Adipocyte (in vitro differentiated cells): ENCODE measurements at regions not wholly inside any gene's neighbourhood (a gene's known extent, or its start where the extent isn't known, plus 50 kb on each side); places are given as distances from the start of the nearest gene placed in this dataset.

Experiments used
- DNase-seq: peaks from one replicate; pipeline ENCODE4 v3.0.0-alpha.2; 2015; ENCODE audit warnings: low read depth
- H3K27me3 ChIP-seq: replicated peaks from 2 replicates; pipeline ENCODE4 v1.7.0; 2013; ENCODE audit warnings: mild to moderate bottlenecking, low read length, moderate library complexity; ENCODE audit not compliant: control insufficient read depth, insufficient read depth
- H3K36me3 ChIP-seq: 2 replicates; pipeline ENCODE4 v1.7.0; 2013; ENCODE audit warnings: low read length, mild to moderate bottlenecking, moderate library complexity; ENCODE audit not compliant: control insufficient read depth, insufficient read depth, severe bottlenecking
- H3K4me1 ChIP-seq: 2 replicates; pipeline ENCODE4 v1.7.0; 2013; ENCODE audit warnings: mild to moderate bottlenecking, low read length, moderate library complexity; ENCODE audit not compliant: control insufficient read depth, insufficient read depth
- H3K4me3 ChIP-seq: 2 replicates; pipeline ENCODE4 v1.7.0; 2013; ENCODE audit warnings: mild to moderate bottlenecking, low read length, moderate library complexity
- H3K9ac ChIP-seq: 2 replicates; pipeline ENCODE4 v1.7.0; 2013; ENCODE audit warnings: mild to moderate bottlenecking, low read length, moderate library complexity
- H3K9me3 ChIP-seq: 2 replicates; pipeline ENCODE4 v1.7.0; 2013; ENCODE audit warnings: mild to moderate bottlenecking, low read length, moderate library complexity; ENCODE audit not compliant: control insufficient read depth

- Histone ChIP-seq H3K9me3 (no peaks in the 10 kb centered on the region), H3K4me1 (peaks cover 3% of the 10 kb centered on the region), H3K9ac (no peak overlapping the region), H3K4me3 (no peak overlapping the region), H3K27me3 (no peaks in the 10 kb centered on the region), H3K36me3 (no peaks in the 10 kb centered on the region)
- no peak for DNase-seq
Measured at GRCh38 chr1:187958207-187958606, 1129.5 kb downstream of the PLA2G4A start.

GRCh38 chr1:187959062-187959461 lies 1130.3 kb downstream of the PLA2G4A start:
- peaks cover 3% of the 10 kb centered on the region for H3K4me1 ChIP-seq
- no peak overlapping the region for H3K9ac ChIP-seq
- no peaks in the 10 kb centered on the region for H3K36me3 ChIP-seq
- H3K9me3 ChIP-seq: no peaks in the 10 kb centered on the region
- H3K4me3 ChIP-seq: no peak overlapping the region
- no peak for DNase-seq
- H3K27me3 ChIP-seq: no peaks in the 10 kb centered on the region

GRCh38 chr1:187960125-187960638 lies 1131.4 kb downstream of the PLA2G4A start:
- H3K27me3 ChIP-seq: no peaks in the 10 kb centered on the region
- DNase-seq: no peak
- H3K9me3 ChIP-seq: no peaks in the 10 kb centered on the region
- H3K4me1 ChIP-seq: peaks cover 3% of the 10 kb centered on the region
- no peak overlapping the region for H3K9ac ChIP-seq
- no peak overlapping the region for H3K4me3 ChIP-seq
- no peaks in the 10 kb centered on the region for H3K36me3 ChIP-seq

- Histone ChIP-seq H3K4me1 (peaks cover 3% of the 10 kb centered on the region), H3K36me3 (no peaks in the 10 kb centered on the region), H3K9me3 (no peaks in the 10 kb centered on the region), H3K9ac (no peak overlapping the region), H3K27me3 (no peaks in the 10 kb centered on the region), H3K4me3 (no peak overlapping the region)
- no peak for DNase-seq
Measured at GRCh38 chr1:187961895-187962294, 1133.1 kb downstream of the PLA2G4A start.

GRCh38 chr1:187971851-187972250 lies 1143.1 kb downstream of the PLA2G4A start:
- Histone ChIP-seq H3K4me1 (no peaks in the 10 kb centered on the region), H3K36me3 (no peaks in the 10 kb centered on the region), H3K4me3 (no peak overlapping the region), H3K9ac (no peak overlapping the region), H3K9me3 (no peaks in the 10 kb centered on the region), H3K27me3 (no peaks in the 10 kb centered on the region)
- no peak for DNase-seq

- DNase-seq: no peak
- no peaks in the 10 kb centered on the region for H3K4me1 ChIP-seq
- no peaks in the 10 kb centered on the region for H3K27me3 ChIP-seq
- H3K9me3 ChIP-seq: no peaks in the 10 kb centered on the region
- no peaks in the 10 kb centered on the region for H3K36me3 ChIP-seq
- no peak overlapping the region for H3K9ac ChIP-seq
- no peak overlapping the region for H3K4me3 ChIP-seq
Measured at GRCh38 chr1:187977298-187977697, 1148.5 kb downstream of the PLA2G4A start.

GRCh38 chr1:187985145-187985896 lies 1156.6 kb downstream of the PLA2G4A start:
- Histone ChIP-seq H3K36me3 (no peaks in the 10 kb centered on the region), H3K4me1 (no peaks in the 10 kb centered on the region), H3K9ac (no peak overlapping the region), H3K4me3 (no peak overlapping the region), H3K27me3 (no peaks in the 10 kb centered on the region), H3K9me3 (no peaks in the 10 kb centered on the region)
- no peak for DNase-seq

GRCh38 chr1:187985897-187986654 lies 1157.3 kb downstream of the PLA2G4A start:
- no peaks in the 10 kb centered on the region for H3K9me3 ChIP-seq
- H3K4me1 ChIP-seq: no peaks in the 10 kb centered on the region
- no peak for DNase-seq
- no peaks in the 10 kb centered on the region for H3K27me3 ChIP-seq
- no peak overlapping the region for H3K9ac ChIP-seq
- H3K36me3 ChIP-seq: no peaks in the 10 kb centered on the region
- no peak overlapping the region for H3K4me3 ChIP-seq

- no peaks in the 10 kb centered on the region for H3K36me3 ChIP-seq
- no peaks in the 10 kb centered on the region for H3K27me3 ChIP-seq
- no peak overlapping the region for H3K4me3 ChIP-seq
- no peak for DNase-seq
- H3K9me3 ChIP-seq: no peaks in the 10 kb centered on the region
- no peaks in the 10 kb centered on the region for H3K4me1 ChIP-seq
- H3K9ac ChIP-seq: no peak overlapping the region
Measured at GRCh38 chr1:187987236-187987776, 1158.6 kb downstream of the PLA2G4A start.

GRCh38 chr1:187991944-187992343 lies 1163.2 kb downstream of the PLA2G4A start:
- Histone ChIP-seq H3K9ac (no peak overlapping the region), H3K36me3 (no peaks in the 10 kb centered on the region), H3K9me3 (no peaks in the 10 kb centered on the region), H3K27me3 (no peaks in the 10 kb centered on the region), H3K4me1 (no peaks in the 10 kb centered on the region), H3K4me3 (no peak overlapping the region)
- DNase-seq: no peak

GRCh38 chr1:187996780-187997179 lies 1168.0 kb downstream of the PLA2G4A start:
- no peaks in the 10 kb centered on the region for H3K36me3 ChIP-seq
- H3K27me3 ChIP-seq: no peaks in the 10 kb centered on the region
- H3K4me1 ChIP-seq: no peaks in the 10 kb centered on the region
- no peak for DNase-seq
- no peak overlapping the region for H3K4me3 ChIP-seq
- no peak overlapping the region for H3K9ac ChIP-seq
- no peaks in the 10 kb centered on the region for H3K9me3 ChIP-seq
